Stimulated activated CD4-positive, alpha-beta T cell treated with anti-CD3 and anti-CD28 coated beads, Interleukin-4, amount 100 ng/mL, for 4 hours (primary cell): ENCODE measurements at regions not wholly inside any gene's neighbourhood (a gene's known extent, or its start where the extent isn't known, plus 50 kb on each side); places are given as distances from the start of the nearest gene placed in this dataset.

ENCODE experiments used
- DNase-seq, 2 experiments: peaks; one replicate each; pipeline ENCODE4 v3.0.0-alpha.2; 2020

GRCh38 chr2:189268763-189269162, 89.2 kb upstream of the COL5A2 start:
- DNase-seq = no peak

- DNase-seq = no peak
Measured at GRCh38 chr2:189273734-189274133, 94.2 kb upstream of the COL5A2 start.

DNA sequence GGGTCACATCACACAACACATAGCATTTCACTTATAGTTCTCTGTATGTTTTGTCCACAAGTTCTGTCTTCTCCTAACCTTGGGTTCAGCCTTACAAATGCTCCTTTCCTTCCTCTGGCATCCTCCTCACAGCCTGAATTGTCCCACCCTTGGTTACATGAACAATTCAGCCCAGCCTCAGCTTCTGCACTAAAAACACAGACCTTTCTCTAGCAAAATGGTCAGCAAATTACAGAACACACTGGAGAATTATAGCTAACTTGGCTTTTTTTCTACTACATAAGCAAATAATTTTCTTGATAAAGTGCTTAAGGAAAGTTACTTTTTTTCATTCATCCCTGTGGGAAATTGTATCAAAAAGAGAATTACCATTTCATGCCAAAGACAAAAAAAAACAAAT, 94.8 kb upstream of the COL5A2 start:
- DNase-seq = no peak

DNA sequence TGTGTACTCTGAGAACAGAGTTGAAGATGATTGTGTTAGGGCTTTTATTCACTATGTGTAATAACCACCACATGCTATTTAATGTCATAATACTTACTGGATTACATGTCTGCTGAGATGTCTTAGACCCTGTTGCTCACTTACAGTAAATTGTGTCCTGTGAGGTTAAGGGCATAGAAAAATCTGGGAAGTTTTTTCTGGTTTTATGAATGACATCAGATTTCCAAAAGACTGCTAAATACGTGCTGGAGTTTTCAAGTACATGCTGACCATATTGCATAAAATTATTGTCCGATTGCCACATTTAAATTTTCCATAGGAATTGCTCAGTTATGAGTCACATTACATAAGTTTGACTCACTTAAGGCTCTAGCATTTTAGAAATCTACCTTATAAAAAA, 96.7 kb upstream of the COL5A2 start:
- DNase-seq = no peak

DNA sequence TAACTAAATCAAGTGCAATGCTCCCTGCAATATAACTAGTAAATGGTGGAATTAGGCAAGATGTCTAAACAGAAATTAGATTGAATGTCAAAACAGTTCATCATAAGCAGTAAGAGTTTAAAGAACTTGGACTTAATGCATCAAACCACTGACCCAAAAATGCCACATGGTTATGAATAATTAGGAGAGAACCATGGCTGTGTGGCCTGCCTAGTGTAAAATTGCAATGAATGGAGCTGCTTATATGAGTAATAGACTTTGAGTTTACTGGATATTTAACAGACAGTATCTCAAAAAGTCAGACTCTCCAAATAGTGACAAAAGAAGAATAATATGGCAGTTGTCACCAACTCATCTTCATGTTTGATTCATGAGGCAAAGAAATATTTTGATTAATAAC, 101.6 kb upstream of the COL5A2 start:
- DNase-seq = no peak

DNA sequence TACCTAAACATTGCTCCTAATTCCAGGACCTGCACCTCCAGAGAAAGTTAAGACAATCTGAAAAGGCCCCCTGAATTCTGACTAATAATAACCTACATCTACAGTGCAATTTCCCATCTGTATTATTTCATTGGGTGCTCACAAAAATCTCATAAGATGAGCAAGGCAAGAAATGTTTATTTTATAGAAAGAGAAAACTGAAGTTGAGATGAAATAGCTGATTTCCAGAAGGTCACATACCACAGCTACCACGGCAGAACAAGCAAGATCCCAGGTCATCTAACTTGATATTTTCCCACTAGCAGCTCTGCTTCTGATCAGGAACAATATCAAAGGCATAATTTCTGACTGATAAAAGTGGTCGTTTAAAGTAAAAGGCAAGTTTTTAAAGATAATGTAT, 105.8 kb upstream of the COL5A2 start:
- no peak for DNase-seq

- no peak for DNase-seq
Measured at GRCh38 chr2:189285962-189286645, 106.5 kb upstream of the COL5A2 start.

DNA sequence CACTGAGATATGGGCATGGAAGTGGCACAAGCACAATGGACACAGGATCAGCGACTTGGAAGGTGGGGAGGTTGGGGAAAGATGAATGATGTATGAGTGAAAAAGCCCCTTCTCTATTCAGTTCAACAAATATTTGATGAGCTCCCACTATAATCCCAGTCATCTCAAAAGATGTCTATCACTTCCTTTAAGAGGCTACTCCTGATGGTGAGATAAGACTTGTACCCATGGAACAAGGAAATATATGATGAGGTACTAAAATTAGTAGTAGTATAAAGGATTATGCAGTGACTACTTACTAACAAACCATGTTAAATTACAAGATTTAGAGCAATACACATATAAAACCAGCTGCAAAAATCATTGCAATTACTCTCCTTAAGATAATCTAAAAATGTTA, 107.8 kb upstream of the COL5A2 start:
- no peak for DNase-seq

DNA sequence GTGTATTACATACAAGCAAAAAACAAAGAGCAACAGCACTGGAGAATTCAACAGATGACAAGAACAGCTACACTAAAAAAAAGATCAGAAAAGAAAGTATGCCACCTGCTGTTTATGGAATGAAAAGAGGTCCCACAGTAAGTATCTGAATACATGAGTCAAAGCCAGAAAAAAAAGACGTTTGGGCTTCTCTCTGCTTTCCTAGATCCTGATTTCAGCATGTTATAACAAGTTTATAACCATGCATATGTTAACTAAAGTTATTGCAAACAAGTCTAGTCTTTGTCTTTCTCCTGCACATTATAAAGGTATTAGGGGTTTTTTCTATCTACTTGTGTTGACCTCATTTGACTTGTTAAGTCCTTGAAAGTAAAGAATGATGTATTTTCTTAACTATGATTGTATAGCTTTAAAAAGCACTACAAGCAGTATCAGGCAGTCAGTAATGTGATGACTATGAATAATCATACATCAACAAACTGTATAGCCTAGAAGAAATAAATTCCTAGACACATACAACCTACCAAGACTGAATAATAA, 108.5 kb upstream of the COL5A2 start:
- no peak for DNase-seq

GRCh38 chr2:189291460-189291859, 111.9 kb upstream of the COL5A2 start:
- no peak for DNase-seq

- no peak for DNase-seq
Measured at GRCh38 chr2:189293164-189293563, 113.6 kb upstream of the COL5A2 start.

DNA sequence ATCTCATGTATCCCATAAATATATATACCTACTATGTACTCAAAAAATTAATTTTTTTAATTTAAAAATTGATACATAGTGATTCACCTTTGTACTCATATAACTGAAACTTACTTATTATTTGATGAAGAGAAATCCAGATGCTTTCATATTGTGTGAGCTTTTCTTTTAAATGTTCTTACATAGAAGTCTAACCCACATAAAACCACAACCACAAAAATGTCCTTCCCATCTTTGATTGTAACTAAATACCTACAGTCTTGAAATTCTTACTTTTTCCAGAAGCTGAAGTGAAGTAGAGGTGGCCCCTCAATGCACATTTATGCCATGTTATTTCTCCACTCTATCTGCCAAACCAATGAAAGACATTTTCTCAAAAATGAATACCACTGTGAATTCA, 117.9 kb upstream of the COL5A2 start:
- no peak for DNase-seq

DNA sequence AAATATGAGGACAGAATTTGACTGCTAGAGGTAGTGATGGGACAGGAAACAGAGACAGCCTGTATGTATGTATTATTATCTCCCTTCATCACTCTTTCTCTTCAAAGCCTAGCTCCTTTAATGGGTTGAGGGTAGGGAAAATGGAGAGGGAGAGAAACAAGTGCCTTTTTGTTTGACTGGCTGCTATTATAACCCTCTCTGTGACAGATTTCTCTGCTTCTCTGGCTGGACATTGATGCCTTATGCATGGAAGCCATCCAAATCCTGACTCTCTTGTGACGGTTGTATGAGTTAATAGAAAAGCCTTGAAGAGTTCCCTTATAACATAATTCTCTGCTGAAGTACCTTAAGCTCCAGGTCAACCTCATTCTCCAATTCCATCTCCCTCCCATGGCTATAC, 118.5 kb upstream of the COL5A2 start:
- DNase-seq = no peak

GRCh38 chr2:189298481-189298880, 118.9 kb upstream of the COL5A2 start:
- no peak for DNase-seq

DNA sequence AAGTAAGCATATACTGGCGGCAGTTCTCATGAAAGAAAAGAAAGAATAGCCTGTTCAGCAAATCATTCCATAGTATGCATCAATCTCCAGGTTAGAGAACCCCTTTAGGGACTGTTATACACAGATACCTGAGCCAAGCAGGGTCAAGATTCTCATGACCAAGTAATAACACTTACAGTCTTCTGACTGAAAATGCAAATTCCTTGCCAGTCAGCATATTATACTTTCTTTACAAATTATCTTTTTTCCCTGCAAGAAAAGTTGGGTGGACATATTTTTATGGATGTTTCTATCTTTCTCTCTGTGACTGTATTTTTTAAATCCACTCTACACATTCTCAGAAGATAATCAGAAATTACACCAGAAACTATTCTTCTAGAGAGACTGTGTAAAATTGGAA, 120.4 kb upstream of the COL5A2 start:
- DNase-seq = no peak

- peak in 1 of 2 experiments; percentile 49 for DNase-seq
Measured at GRCh38 chr2:189300916-189301315, 121.4 kb upstream of the COL5A2 start.

- DNase-seq = no peak
Measured at GRCh38 chr2:189302274-189302948, 122.8 kb upstream of the COL5A2 start.

GRCh38 chr2:189304360-189304759, 124.8 kb upstream of the COL5A2 start:
- peak in 1 of 2 experiments; percentile 61 for DNase-seq

GRCh38 chr2:189305291-189305943, 125.9 kb upstream of the COL5A2 start:
- no peak for DNase-seq

DNA sequence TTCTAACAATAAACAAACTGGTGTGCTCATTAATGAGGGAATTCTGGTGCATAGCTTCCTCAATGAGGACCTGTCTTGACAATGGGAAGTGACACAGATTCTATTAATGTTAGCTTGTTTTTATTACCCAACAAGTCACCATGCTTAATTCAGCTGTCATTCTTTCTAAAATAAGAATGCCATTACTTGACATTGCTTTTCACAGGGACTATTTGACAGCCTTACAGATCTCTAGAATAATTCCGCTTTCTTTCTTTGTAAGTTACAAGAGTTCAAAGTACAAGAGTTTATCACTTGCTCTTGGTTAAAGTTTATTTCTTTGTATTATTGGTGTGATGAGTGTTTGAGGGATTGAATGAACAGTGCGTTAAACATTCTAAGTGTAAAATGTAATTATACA, 127.0 kb upstream of the COL5A2 start:
- no peak for DNase-seq

DNA sequence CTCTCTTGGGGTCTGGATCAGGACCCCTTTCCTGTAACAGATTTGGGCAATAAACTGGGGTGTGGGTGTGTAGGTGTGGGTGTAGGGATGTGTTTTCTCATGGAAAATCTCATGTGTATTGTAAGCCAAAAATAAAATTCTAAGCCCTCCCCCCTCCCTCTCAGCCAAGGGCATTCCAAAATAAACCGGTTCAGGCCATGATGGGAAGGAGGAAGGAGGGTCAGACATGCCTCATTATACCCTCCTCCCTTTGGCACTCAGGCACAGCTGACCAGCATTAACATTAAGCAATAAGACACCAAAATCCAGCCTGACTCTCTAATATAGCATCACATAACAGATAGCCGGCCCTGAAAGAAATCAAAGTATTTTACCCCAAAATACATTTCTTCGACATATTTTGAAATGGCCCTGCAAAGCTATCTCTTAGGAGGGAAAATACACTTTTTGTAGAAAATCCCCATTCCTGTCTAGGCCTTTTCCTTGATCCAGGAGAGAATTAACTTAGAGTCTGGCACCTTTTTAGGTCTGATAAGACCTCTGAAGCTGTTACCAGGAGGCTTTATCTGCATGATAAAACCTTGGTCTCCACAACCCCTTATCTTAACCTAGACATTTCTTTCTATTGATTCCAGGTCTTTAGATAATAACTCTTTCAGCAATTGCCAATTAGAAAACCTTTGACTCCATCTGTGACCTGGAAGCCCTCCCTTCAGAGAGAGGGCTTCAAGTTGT, 128.7 kb upstream of the COL5A2 start:
- no peak for DNase-seq

- DNase-seq = no peak
Measured at GRCh38 chr2:189309331-189309730, 129.8 kb upstream of the COL5A2 start.

DNA sequence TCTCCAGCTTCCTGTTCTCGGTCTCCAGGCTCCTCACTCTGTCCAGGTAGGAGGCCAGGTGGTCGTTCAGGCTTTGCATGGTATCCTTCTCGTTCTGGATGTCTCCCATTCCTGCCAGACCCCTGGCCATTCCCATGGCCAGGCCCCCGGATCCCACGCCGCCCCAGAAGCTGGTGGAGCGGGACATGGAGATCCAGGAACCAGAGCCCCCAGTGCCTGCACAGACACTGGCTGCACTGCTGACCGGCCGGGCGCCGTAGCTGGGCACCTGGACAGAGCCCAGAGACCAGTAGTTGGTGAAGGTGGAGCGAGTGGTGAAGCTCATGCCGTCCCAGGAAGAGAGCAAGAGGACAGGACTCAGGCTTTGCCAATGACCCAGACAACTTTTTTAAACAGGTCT, 129.1 kb upstream of the WDR75 start:
- no peak for DNase-seq
